ENCODE measurements at regions not wholly inside any gene's neighbourhood (a gene's known extent, or its start where the extent isn't known, plus 50 kb on each side); places are given as distances from the start of the nearest gene placed in this dataset.
"Not testable (repeated sequence)": the region's sequence is repeated elsewhere in the genome, so short reads cannot be mapped to it uniquely, and the experiment has no call there.

GRCh38 chr6:84626527-84626926 lies 137.9 kb downstream of the TBX18 start:
- TF ChIP-seq CTCF (IDR thresholded peaks at IDR 0.05; ENCODE audit: low read depth, low read length, poor library complexity, severe bottlenecking); EZH2phosphoT487 (IDR thresholded peaks at IDR 0.05; ENCODE audit: borderline replicate concordance, low read length): not testable (repeated sequence)
